ENCODE measurements at regions not wholly inside any gene's neighbourhood (a gene's known extent, or its start where the extent isn't known, plus 50 kb on each side); places are given as distances from the start of the nearest gene placed in this dataset.

DNA sequence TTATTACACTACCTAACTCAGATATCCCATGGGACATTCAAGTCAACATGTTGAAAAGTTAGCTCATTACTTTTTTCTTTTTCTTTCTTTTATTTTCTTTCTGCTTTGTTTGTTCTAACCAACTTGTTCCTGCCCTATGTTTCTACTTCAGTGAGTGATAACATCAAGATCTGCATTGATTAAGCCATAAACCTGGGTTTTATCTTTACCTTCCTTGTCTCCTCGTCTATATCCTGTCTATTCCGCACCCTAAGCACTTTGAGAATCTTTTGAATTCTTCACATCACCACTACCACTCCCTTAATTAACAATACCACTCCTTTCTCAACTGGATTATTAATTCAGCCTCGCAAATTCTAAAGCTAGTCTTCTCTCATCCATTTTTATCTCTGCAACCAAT is 81.9 kb upstream of the AVPR1A start:
- TF ChIP-seq, protein P1, sequence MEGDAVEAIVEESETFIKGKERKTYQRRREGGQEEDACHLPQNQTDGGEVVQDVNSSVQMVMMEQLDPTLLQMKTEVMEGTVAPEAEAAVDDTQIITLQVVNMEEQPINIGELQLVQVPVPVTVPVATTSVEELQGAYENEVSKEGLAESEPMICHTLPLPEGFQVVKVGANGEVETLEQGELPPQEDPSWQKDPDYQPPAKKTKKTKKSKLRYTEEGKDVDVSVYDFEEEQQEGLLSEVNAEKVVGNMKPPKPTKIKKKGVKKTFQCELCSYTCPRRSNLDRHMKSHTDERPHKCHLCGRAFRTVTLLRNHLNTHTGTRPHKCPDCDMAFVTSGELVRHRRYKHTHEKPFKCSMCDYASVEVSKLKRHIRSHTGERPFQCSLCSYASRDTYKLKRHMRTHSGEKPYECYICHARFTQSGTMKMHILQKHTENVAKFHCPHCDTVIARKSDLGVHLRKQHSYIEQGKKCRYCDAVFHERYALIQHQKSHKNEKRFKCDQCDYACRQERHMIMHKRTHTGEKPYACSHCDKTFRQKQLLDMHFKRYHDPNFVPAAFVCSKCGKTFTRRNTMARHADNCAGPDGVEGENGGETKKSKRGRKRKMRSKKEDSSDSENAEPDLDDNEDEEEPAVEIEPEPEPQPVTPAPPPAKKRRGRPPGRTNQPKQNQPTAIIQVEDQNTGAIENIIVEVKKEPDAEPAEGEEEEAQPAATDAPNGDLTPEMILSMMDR (IDR thresholded peaks at IDR 0.05; ENCODE audit: borderline replicate concordance, extremely low read depth, low read length, poor library complexity, severe bottlenecking) = no peak
- no peak for TF ChIP-seq EZH2 (IDR thresholded peaks at IDR 0.05; ENCODE audit: borderline replicate concordance, low read depth, low read length, severe bottlenecking)

Measured in DND-41 (cell line).